GM23338 (cell line): ENCODE measurements at regions not wholly inside any gene's neighbourhood (a gene's known extent, or its start where the extent isn't known, plus 50 kb on each side); places are given as distances from the start of the nearest gene placed in this dataset.

Experiments used
- ATAC-seq: fragments of 200-7000 bp; cut with Tn5 transposase; 3 replicates; pipeline ENCODE4 v1.9.1; 2020
- DNase-seq: peaks from one replicate; pipeline ENCODE4 v3.0.0-alpha.2; 2015; ENCODE audit warnings: low spot score
- H2AFZ ChIP-seq: fragments of 200-600 bp; sonication (generic); 2 replicates; pipeline ENCODE4 v1.8.0; 2016; ENCODE audit warnings: antibody characterized with exemption, mild to moderate bottlenecking, moderate library complexity
- H3F3A ChIP-seq: fragments of 200-600 bp; sonication (generic); replicated peaks from 2 replicates; pipeline ENCODE4 v1.8.0; 2017; ENCODE audit warnings: antibody characterized with exemption, mixed run types, low read depth
- H3K27ac ChIP-seq: fragments of 200-600 bp; sonication (generic); 2 replicates; pipeline ENCODE4 v1.6.1; 2016; ENCODE audit warnings: low read depth
- H3K27me3 ChIP-seq: fragments of 200-600 bp; sonication (generic); 2 replicates; pipeline ENCODE4 v1.8.0; 2016; ENCODE audit warnings: mild to moderate bottlenecking, mixed run types, moderate library complexity; ENCODE audit not compliant: insufficient read depth
- H3K36me3 ChIP-seq: fragments of 200-600 bp; sonication (generic); 2 replicates; pipeline ENCODE4 v1.8.0; 2016; ENCODE audit warnings: mild to moderate bottlenecking; ENCODE audit not compliant: insufficient read depth
- H3K4me1 ChIP-seq: fragments of 200-600 bp; sonication (generic); 2 replicates; pipeline ENCODE4 v1.8.0; 2016; ENCODE audit warnings: mild to moderate bottlenecking, moderate library complexity; ENCODE audit not compliant: insufficient read depth
- H3K4me2 ChIP-seq: fragments of 200-600 bp; sonication (generic); 2 replicates; pipeline ENCODE4 v1.7.1; 2017; ENCODE audit warnings: mixed run types
- H3K4me3 ChIP-seq: fragments of 200-600 bp; sonication (generic); 2 replicates; pipeline ENCODE4 v1.6.1; 2016; ENCODE audit warnings: mixed run types
- H3K79me2 ChIP-seq: fragments of 200-600 bp; sonication (generic); replicated peaks from 2 replicates; pipeline ENCODE4 v1.8.0; 2017; ENCODE audit warnings: mild to moderate bottlenecking; ENCODE audit not compliant: insufficient read depth
- H3K9me2 ChIP-seq: fragments of 200-600 bp; sonication (generic); 2 replicates; pipeline ENCODE4 v1.8.0; 2017; ENCODE audit not compliant: insufficient read depth
- H4K20me1 ChIP-seq: fragments of 200-600 bp; sonication (generic); replicated peaks from 2 replicates; pipeline ENCODE4 v1.8.0; 2017; ENCODE audit warnings: mild to moderate bottlenecking; ENCODE audit not compliant: insufficient read depth
- H3K27ac Mint-ChIP-seq: 2 replicates; pipeline ENCODE4 v1.8.0; 2020; ENCODE audit warnings: inconsistent platforms, mild to moderate bottlenecking, moderate library complexity, mixed read lengths
- H3K27me3 Mint-ChIP-seq: 3 replicates; pipeline ENCODE4 v1.8.0; 2022; ENCODE audit warnings: low read depth, mild to moderate bottlenecking, moderate library complexity, mixed read lengths, inconsistent platforms; ENCODE audit not compliant: insufficient read depth, poor library complexity
- H3K36me3 Mint-ChIP-seq: 3 replicates; pipeline ENCODE4 v1.8.0; 2021; ENCODE audit warnings: low read depth, mild to moderate bottlenecking, inconsistent platforms, moderate library complexity, mixed read lengths
- H3K4me1 Mint-ChIP-seq: 3 replicates; pipeline ENCODE4 v1.8.0; 2020; ENCODE audit warnings: mild to moderate bottlenecking, inconsistent platforms, mixed read lengths
- H3K4me3 Mint-ChIP-seq: 3 replicates; pipeline ENCODE4 v1.8.0; 2021; ENCODE audit warnings: moderate library complexity, mild to moderate bottlenecking, inconsistent platforms, mixed read lengths
- H3K9me3 Mint-ChIP-seq: 3 replicates; pipeline ENCODE4 v1.8.0; 2020; ENCODE audit warnings: moderate library complexity, mild to moderate bottlenecking, inconsistent platforms, mixed read lengths
- CREB1 ChIP-seq: fragments of 250-450 bp; sonication (Bioruptor Pico); IDR thresholded peaks from 2 replicates; pipeline ENCODE4 v1.5.0; 2020; ENCODE audit warnings: low read depth, mild to moderate bottlenecking, moderate library complexity
- EZH2 ChIP-seq: fragments of 200-600 bp; sonication (generic); IDR thresholded peaks from one replicate; pipeline ENCODE4 v1.8.0; 2017; ENCODE audit warnings: antibody characterized with exemption, mild to moderate bottlenecking, low read depth; ENCODE audit not compliant: unreplicated experiment
- EZH2phosphoT487 ChIP-seq: fragments of 200-600 bp; sonication (generic); IDR thresholded peaks from one replicate; pipeline ENCODE4 v1.8.1; 2018; ENCODE audit warnings: antibody characterized with exemption; ENCODE audit not compliant: unreplicated experiment
- JUNB ChIP-seq: IDR thresholded peaks from one replicate; pipeline ENCODE4 v1.6.1; 2016; ENCODE audit warnings: antibody characterized with exemption; ENCODE audit not compliant: unreplicated experiment
- NANOG ChIP-seq: IDR thresholded peaks from 2 replicates; pipeline ENCODE4 v1.6.1; 2016; ENCODE audit warnings: antibody characterized with exemption, borderline replicate concordance
- POLR2AphosphoS5 ChIP-seq: IDR thresholded peaks from 2 replicates; pipeline ENCODE4 v1.6.1; 2016; ENCODE audit warnings: antibody characterized with exemption, low read depth
- STAT1 ChIP-seq: IDR thresholded peaks from one replicate; pipeline ENCODE4 v1.6.1; 2016; ENCODE audit warnings: antibody characterized with exemption; ENCODE audit not compliant: unreplicated experiment
- ZNF114 ChIP-seq: fragments of 250-450 bp; sonication (Bioruptor Pico); IDR thresholded peaks from 2 replicates; pipeline ENCODE4 v1.5.0; 2020; ENCODE audit warnings: mild to moderate bottlenecking, moderate library complexity
- ZNF331 ChIP-seq: fragments of 250-450 bp; sonication (Bioruptor Pico); IDR thresholded peaks from 2 replicates; pipeline ENCODE4 v1.5.0; 2020; ENCODE audit warnings: low read depth, mild to moderate bottlenecking, moderate library complexity
- TF ChIP-seq, protein P1 (sequence below), 2 experiments: fragments of 200-600 bp in 1 of 2; sonication (generic) in 1 of 2; conservative IDR thresholded peaks; 2 replicates each; pipeline versions ENCODE4 v1.5.1 to v1.6.1; 2016 to 2017; ENCODE audit warnings: antibody characterized with exemption in 2 of 2, low read depth in 2 of 2, mild to moderate bottlenecking in 2 of 2, moderate library complexity in 1 of 2
- TF ChIP-seq, protein P2 (sequence below): fragments of 250-450 bp; sonication (Bioruptor Pico); IDR thresholded peaks from 2 replicates; pipeline ENCODE4 v1.5.0; 2020; ENCODE audit warnings: mild to moderate bottlenecking, moderate library complexity
- TF ChIP-seq, protein P3 (sequence below): IDR thresholded peaks from one replicate; pipeline ENCODE4 v1.6.1; 2018; ENCODE audit warnings: antibody characterized with exemption; ENCODE audit not compliant: unreplicated experiment
- TF ChIP-seq, protein P4 (sequence below): IDR thresholded peaks from 2 replicates; pipeline ENCODE4 v1.6.1; 2016; ENCODE audit warnings: antibody characterized with exemption

DNA sequence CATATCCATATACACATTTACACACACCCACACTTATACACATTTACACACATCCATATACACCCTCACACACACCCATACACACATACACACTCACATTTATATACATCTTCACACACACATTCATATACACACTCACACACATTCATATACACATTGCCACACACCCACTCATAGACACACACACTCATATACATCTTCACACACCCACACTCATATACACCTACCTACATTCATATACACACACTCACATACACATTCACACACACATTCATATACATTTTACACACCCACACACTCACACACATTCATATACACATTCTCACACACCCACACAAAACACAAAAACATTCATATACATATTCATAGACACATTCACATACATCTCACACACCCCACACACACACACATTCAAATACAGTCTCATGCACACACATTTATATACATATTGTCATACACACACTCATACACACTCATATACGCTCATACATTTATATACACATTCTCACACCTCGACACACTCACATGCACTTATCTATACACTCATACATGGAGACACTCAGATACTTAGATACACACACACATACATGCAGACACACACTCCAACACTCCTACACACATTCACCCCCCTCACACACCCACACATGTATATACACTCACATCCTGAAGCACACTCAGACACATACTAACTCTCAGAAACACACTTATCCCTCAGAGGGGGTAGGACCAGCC, 82.1 kb downstream of the MRPL14 start:
- no peak overlapping the region for H3K4me2 ChIP-seq

More for the DNA sequence above, 82.1 kb downstream of the MRPL14 start:
- Histone ChIP-seq H4K20me1 (no peaks in the 10 kb centered on the region), H3K36me3 (no peaks in the 10 kb centered on the region), H3K27me3 (no peaks in the 10 kb centered on the region), H3K27ac (no peak overlapping the region), H3K4me1 (peaks cover 19% of the 10 kb centered on the region), H3K4me3 (no peak overlapping the region), H3F3A (no peaks in the 10 kb centered on the region), H2AFZ (no peak overlapping the region), H3K9me2 (no peaks in the 10 kb centered on the region), H3K79me2 (no peaks in the 10 kb centered on the region)
- ATAC-seq = no peak
- H3K27ac Mint-ChIP-seq = no peak overlapping the region
- TF ChIP-seq EZH2 = no peak
- TF ChIP-seq, protein P1, sequence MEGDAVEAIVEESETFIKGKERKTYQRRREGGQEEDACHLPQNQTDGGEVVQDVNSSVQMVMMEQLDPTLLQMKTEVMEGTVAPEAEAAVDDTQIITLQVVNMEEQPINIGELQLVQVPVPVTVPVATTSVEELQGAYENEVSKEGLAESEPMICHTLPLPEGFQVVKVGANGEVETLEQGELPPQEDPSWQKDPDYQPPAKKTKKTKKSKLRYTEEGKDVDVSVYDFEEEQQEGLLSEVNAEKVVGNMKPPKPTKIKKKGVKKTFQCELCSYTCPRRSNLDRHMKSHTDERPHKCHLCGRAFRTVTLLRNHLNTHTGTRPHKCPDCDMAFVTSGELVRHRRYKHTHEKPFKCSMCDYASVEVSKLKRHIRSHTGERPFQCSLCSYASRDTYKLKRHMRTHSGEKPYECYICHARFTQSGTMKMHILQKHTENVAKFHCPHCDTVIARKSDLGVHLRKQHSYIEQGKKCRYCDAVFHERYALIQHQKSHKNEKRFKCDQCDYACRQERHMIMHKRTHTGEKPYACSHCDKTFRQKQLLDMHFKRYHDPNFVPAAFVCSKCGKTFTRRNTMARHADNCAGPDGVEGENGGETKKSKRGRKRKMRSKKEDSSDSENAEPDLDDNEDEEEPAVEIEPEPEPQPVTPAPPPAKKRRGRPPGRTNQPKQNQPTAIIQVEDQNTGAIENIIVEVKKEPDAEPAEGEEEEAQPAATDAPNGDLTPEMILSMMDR (conservative IDR thresholded peaks at IDR 0.05; ENCODE audit: low read depth in 2 of 2) = no peak
- no peak for TF ChIP-seq STAT1
- TF ChIP-seq NANOG = no peak
- TF ChIP-seq, protein P2, sequence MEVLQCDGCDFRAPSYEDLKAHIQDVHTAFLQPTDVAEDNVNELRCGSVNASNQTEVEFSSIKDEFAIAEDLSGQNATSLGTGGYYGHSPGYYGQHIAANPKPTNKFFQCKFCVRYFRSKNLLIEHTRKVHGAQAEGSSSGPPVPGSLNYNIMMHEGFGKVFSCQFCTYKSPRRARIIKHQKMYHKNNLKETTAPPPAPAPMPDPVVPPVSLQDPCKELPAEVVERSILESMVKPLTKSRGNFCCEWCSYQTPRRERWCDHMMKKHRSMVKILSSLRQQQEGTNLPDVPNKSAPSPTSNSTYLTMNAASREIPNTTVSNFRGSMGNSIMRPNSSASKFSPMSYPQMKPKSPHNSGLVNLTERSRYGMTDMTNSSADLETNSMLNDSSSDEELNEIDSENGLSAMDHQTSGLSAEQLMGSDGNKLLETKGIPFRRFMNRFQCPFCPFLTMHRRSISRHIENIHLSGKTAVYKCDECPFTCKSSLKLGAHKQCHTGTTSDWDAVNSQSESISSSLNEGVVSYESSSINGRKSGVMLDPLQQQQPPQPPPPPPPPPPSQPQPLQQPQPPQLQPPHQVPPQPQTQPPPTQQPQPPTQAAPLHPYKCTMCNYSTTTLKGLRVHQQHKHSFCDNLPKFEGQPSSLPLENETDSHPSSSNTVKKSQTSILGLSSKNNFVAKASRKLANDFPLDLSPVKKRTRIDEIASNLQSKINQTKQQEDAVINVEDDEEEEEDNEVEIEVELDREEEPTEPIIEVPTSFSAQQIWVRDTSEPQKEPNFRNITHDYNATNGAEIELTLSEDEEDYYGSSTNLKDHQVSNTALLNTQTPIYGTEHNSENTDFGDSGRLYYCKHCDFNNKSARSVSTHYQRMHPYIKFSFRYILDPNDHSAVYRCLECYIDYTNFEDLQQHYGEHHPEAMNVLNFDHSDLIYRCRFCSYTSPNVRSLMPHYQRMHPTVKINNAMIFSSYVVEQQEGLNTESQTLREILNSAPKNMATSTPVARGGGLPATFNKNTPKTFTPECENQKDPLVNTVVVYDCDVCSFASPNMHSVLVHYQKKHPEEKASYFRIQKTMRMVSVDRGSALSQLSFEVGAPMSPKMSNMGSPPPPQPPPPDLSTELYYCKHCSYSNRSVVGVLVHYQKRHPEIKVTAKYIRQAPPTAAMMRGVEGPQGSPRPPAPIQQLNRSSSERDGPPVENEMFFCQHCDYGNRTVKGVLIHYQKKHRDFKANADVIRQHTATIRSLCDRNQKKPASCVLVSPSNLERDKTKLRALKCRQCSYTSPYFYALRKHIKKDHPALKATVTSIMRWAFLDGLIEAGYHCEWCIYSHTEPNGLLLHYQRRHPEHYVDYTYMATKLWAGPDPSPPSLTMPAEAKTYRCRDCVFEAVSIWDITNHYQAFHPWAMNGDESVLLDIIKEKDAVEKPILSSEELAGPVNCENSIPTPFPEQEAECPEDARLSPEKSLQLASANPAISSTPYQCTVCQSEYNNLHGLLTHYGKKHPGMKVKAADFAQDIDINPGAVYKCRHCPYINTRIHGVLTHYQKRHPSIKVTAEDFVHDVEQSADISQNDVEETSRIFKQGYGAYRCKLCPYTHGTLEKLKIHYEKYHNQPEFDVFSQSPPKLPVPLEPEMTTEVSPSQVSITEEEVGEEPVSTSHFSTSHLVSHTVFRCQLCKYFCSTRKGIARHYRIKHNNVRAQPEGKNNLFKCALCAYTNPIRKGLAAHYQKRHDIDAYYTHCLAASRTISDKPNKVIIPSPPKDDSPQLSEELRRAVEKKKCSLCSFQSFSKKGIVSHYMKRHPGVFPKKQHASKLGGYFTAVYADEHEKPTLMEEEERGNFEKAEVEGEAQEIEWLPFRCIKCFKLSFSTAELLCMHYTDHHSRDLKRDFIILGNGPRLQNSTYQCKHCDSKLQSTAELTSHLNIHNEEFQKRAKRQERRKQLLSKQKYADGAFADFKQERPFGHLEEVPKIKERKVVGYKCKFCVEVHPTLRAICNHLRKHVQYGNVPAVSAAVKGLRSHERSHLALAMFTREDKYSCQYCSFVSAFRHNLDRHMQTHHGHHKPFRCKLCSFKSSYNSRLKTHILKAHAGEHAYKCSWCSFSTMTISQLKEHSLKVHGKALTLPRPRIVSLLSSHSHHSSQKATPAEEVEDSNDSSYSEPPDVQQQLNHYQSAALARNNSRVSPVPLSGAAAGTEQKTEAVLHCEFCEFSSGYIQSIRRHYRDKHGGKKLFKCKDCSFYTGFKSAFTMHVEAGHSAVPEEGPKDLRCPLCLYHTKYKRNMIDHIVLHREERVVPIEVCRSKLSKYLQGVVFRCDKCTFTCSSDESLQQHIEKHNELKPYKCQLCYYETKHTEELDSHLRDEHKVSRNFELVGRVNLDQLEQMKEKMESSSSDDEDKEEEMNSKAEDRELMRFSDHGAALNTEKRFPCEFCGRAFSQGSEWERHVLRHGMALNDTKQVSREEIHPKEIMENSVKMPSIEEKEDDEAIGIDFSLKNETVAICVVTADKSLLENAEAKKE = no peak
- TF ChIP-seq JUNB = no peak
- TF ChIP-seq, protein P3, sequence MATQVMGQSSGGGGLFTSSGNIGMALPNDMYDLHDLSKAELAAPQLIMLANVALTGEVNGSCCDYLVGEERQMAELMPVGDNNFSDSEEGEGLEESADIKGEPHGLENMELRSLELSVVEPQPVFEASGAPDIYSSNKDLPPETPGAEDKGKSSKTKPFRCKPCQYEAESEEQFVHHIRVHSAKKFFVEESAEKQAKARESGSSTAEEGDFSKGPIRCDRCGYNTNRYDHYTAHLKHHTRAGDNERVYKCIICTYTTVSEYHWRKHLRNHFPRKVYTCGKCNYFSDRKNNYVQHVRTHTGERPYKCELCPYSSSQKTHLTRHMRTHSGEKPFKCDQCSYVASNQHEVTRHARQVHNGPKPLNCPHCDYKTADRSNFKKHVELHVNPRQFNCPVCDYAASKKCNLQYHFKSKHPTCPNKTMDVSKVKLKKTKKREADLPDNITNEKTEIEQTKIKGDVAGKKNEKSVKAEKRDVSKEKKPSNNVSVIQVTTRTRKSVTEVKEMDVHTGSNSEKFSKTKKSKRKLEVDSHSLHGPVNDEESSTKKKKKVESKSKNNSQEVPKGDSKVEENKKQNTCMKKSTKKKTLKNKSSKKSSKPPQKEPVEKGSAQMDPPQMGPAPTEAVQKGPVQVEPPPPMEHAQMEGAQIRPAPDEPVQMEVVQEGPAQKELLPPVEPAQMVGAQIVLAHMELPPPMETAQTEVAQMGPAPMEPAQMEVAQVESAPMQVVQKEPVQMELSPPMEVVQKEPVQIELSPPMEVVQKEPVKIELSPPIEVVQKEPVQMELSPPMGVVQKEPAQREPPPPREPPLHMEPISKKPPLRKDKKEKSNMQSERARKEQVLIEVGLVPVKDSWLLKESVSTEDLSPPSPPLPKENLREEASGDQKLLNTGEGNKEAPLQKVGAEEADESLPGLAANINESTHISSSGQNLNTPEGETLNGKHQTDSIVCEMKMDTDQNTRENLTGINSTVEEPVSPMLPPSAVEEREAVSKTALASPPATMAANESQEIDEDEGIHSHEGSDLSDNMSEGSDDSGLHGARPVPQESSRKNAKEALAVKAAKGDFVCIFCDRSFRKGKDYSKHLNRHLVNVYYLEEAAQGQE = no peak
- no peak for TF ChIP-seq ZNF331
- TF ChIP-seq, protein P4, sequence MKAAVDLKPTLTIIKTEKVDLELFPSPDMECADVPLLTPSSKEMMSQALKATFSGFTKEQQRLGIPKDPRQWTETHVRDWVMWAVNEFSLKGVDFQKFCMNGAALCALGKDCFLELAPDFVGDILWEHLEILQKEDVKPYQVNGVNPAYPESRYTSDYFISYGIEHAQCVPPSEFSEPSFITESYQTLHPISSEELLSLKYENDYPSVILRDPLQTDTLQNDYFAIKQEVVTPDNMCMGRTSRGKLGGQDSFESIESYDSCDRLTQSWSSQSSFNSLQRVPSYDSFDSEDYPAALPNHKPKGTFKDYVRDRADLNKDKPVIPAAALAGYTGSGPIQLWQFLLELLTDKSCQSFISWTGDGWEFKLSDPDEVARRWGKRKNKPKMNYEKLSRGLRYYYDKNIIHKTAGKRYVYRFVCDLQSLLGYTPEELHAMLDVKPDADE = no peak
- no peak for TF ChIP-seq POLR2AphosphoS5
- TF ChIP-seq CREB1 = no peak
- no peak for TF ChIP-seq ZNF114
- no peak for TF ChIP-seq EZH2phosphoT487
- no peak overlapping the region for H3K4me3 Mint-ChIP-seq
- no peak for DNase-seq
- peaks cover 30% of the 10 kb centered on the region for H3K4me1 Mint-ChIP-seq
- H3K36me3 Mint-ChIP-seq = no peaks in the 10 kb centered on the region
- H3K9me3 Mint-ChIP-seq = no peaks in the 10 kb centered on the region
- peaks cover 12% of the 10 kb centered on the region for H3K27me3 Mint-ChIP-seq
